HG02943 (cell line): ENCODE measurements at regions not wholly inside any gene's neighbourhood (a gene's known extent, or its start where the extent isn't known, plus 50 kb on each side); places are given as distances from the start of the nearest gene placed in this dataset.
"Not testable (repeated sequence)": the region's sequence is repeated elsewhere in the genome, so short reads cannot be mapped to it uniquely, and the experiment has no call there.

Source experiments
- ATAC-seq: cut with Tn5 transposase; IDR thresholded peaks from one replicate; pipeline ENCODE4 v1.9.1; 2021; ENCODE audit warnings: mild to moderate bottlenecking, low read depth, moderate library complexity; ENCODE audit not compliant: unreplicated experiment

GRCh38 chr10:6706725-6707124 lies 126.6 kb upstream of the PRKCQ start:
- ATAC-seq, result no peak

- no peak for ATAC-seq
Observed at GRCh38 chr10:6704896-6705295, 124.8 kb upstream of the PRKCQ start.

GRCh38 chr10:6702833-6703232 lies 122.8 kb upstream of the PRKCQ start:
- ATAC-seq, result not testable (repeated sequence)

GRCh38 chr10:6702030-6702429 lies 122.0 kb upstream of the PRKCQ start:
- no peak for ATAC-seq

GRCh38 chr10:6701289-6701688 lies 121.2 kb upstream of the PRKCQ start:
- no peak for ATAC-seq

GRCh38 chr10:6700066-6700465 lies 120.0 kb upstream of the PRKCQ start:
- no peak for ATAC-seq

- no peak for ATAC-seq
Observed at GRCh38 chr10:6699336-6699735, 119.3 kb upstream of the PRKCQ start.

GRCh38 chr10:6695519-6695918 lies 115.4 kb upstream of the PRKCQ start:
- ATAC-seq, result no peak

GRCh38 chr10:6694447-6695140 lies 114.5 kb upstream of the PRKCQ start:
- ATAC-seq, result no peak

- no peak for ATAC-seq
Observed at GRCh38 chr10:6692856-6693255, 112.8 kb upstream of the PRKCQ start.

- ATAC-seq, result no peak
Observed at GRCh38 chr10:6692103-6692502, 112.0 kb upstream of the PRKCQ start.

- no peak for ATAC-seq
Observed at GRCh38 chr10:6689036-6689435, 109.0 kb upstream of the PRKCQ start.

- ATAC-seq, result no peak
Observed at GRCh38 chr10:6680735-6681134, 100.7 kb upstream of the PRKCQ start.

GRCh38 chr10:6678956-6679355 lies 98.9 kb upstream of the PRKCQ start:
- ATAC-seq, result no peak

GRCh38 chr10:6678211-6678803 lies 98.2 kb upstream of the PRKCQ start:
- ATAC-seq, result no peak

- not testable (repeated sequence) for ATAC-seq
Observed at GRCh38 chr10:6677129-6677528, 97.1 kb upstream of the PRKCQ start.

- no peak for ATAC-seq
Observed at GRCh38 chr10:6674291-6674690, 94.2 kb upstream of the PRKCQ start.

- no peak for ATAC-seq
Observed at GRCh38 chr10:6671976-6672375, 91.9 kb upstream of the PRKCQ start.

- no peak for ATAC-seq
Observed at GRCh38 chr10:6669269-6669859, 89.3 kb upstream of the PRKCQ start.

GRCh38 chr10:6667679-6668270 lies 87.7 kb upstream of the PRKCQ start:
- ATAC-seq, result no peak

GRCh38 chr10:6667150-6667549 lies 87.1 kb upstream of the PRKCQ start:
- no peak for ATAC-seq

GRCh38 chr10:6665847-6666246 lies 85.8 kb upstream of the PRKCQ start:
- no peak for ATAC-seq
